ENCODE measurements at regions not wholly inside any gene's neighbourhood (a gene's known extent, or its start where the extent isn't known, plus 50 kb on each side); places are given as distances from the start of the nearest gene placed in this dataset.

DNA sequence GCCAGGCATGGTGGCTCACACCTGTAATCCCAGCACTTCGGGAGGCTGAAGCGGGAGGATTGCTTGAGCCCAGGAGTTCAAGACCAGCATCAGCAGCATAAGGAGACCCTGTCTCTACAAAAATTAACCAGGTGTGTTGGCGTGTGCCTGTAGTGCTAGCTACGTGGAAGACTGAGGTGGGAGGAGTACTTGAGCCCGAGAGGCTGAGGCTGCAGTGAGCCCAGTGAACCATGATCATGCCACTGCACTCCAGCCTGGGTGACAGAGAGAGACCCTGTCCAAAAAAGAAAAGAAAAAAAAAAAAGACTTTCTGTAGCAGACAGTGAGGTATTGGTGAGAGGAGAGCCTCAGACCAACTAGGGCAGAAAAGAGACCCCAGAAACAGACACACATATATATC is 263.8 kb downstream of the XXYLT1 start:
- no peak overlapping the region for H2AFZ ChIP-seq (ENCODE audit: low read depth, low read length)
- H3K9me3 ChIP-seq (ENCODE audit: low read length) = no peaks in the 10 kb centered on the region
- H3K4me3 ChIP-seq (ENCODE audit: low read length) = no peak overlapping the region
- H3K27ac ChIP-seq (ENCODE audit: low read length) = no peak overlapping the region
- H3K36me3 ChIP-seq (ENCODE audit: insufficient read depth, low read length) = no peaks in the 10 kb centered on the region
- no peak overlapping the region for H3K9ac ChIP-seq (ENCODE audit: low read length)
- no peaks in the 10 kb centered on the region for H3K27me3 ChIP-seq (ENCODE audit: insufficient read depth, low read depth, low read length)
- TF ChIP-seq SMC3 (conservative IDR thresholded peaks at IDR 0.05; ENCODE audit: poor library complexity) (no peak), EZH2 (IDR thresholded peaks at IDR 0.05; ENCODE audit: borderline replicate concordance, insufficient read depth, low read length, poor library complexity, severe bottlenecking) (no peak), TAF1 (IDR thresholded peaks at IDR 0.05; ENCODE audit: low read depth) (no peak), MXI1 (conservative IDR thresholded peaks at IDR 0.05; ENCODE audit: poor library complexity, severe bottlenecking) (no peak), POLR2AphosphoS5 (IDR thresholded peaks at IDR 0.05) (no peak), EP300 (conservative IDR thresholded peaks at IDR 0.05; ENCODE audit: poor library complexity, severe bottlenecking) (no peak), RAD21 (conservative IDR thresholded peaks at IDR 0.05) (no peak)
- TF ChIP-seq, protein P1, sequence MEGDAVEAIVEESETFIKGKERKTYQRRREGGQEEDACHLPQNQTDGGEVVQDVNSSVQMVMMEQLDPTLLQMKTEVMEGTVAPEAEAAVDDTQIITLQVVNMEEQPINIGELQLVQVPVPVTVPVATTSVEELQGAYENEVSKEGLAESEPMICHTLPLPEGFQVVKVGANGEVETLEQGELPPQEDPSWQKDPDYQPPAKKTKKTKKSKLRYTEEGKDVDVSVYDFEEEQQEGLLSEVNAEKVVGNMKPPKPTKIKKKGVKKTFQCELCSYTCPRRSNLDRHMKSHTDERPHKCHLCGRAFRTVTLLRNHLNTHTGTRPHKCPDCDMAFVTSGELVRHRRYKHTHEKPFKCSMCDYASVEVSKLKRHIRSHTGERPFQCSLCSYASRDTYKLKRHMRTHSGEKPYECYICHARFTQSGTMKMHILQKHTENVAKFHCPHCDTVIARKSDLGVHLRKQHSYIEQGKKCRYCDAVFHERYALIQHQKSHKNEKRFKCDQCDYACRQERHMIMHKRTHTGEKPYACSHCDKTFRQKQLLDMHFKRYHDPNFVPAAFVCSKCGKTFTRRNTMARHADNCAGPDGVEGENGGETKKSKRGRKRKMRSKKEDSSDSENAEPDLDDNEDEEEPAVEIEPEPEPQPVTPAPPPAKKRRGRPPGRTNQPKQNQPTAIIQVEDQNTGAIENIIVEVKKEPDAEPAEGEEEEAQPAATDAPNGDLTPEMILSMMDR (IDR thresholded peaks at IDR 0.05; ENCODE audit: poor library complexity, severe bottlenecking) = no peak
- TF ChIP-seq, protein P2, sequence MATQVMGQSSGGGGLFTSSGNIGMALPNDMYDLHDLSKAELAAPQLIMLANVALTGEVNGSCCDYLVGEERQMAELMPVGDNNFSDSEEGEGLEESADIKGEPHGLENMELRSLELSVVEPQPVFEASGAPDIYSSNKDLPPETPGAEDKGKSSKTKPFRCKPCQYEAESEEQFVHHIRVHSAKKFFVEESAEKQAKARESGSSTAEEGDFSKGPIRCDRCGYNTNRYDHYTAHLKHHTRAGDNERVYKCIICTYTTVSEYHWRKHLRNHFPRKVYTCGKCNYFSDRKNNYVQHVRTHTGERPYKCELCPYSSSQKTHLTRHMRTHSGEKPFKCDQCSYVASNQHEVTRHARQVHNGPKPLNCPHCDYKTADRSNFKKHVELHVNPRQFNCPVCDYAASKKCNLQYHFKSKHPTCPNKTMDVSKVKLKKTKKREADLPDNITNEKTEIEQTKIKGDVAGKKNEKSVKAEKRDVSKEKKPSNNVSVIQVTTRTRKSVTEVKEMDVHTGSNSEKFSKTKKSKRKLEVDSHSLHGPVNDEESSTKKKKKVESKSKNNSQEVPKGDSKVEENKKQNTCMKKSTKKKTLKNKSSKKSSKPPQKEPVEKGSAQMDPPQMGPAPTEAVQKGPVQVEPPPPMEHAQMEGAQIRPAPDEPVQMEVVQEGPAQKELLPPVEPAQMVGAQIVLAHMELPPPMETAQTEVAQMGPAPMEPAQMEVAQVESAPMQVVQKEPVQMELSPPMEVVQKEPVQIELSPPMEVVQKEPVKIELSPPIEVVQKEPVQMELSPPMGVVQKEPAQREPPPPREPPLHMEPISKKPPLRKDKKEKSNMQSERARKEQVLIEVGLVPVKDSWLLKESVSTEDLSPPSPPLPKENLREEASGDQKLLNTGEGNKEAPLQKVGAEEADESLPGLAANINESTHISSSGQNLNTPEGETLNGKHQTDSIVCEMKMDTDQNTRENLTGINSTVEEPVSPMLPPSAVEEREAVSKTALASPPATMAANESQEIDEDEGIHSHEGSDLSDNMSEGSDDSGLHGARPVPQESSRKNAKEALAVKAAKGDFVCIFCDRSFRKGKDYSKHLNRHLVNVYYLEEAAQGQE (IDR thresholded peaks at IDR 0.05; ENCODE audit: borderline replicate concordance) = no peak
- no peaks in the 10 kb centered on the region for H3K79me2 ChIP-seq (replicated peaks; ENCODE audit: insufficient read depth, low read length)
- H3K4me2 ChIP-seq (ENCODE audit: low read length) = no peak overlapping the region
- H4K20me1 ChIP-seq (ENCODE audit: insufficient read depth) = no peaks in the 10 kb centered on the region
- H3K9me2 ChIP-seq (ENCODE audit: insufficient read depth, low read length) = no peaks in the 10 kb centered on the region
- H3F3A ChIP-seq (ENCODE audit: insufficient read depth, low read length, poor library complexity, severe bottlenecking) = no peaks in the 10 kb centered on the region

DNA sequence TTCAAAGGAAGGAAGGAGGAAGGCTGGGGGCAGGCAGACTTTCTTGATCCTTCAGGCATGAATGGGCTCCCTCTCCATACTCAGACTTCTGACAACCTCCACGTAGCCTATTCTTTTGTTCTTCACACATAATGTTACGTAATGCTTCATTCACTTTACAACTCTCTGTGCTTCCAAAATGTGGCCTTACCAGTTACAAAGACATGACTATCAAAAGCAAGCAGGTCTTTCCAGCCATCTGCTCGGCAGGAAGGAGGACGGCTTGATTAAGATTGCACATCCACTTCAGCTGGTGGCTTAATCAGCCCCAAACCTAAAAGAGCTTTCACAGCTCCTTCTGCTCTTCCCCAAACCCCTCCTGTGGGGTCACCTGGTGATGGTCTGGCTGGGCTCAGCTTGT is 263.2 kb downstream of the XXYLT1 start:
- Histone ChIP-seq H4K20me1 (ENCODE audit: insufficient read depth) (no peaks in the 10 kb centered on the region), H3K9ac (ENCODE audit: low read length) (no peak overlapping the region), H3F3A (ENCODE audit: insufficient read depth, low read length, poor library complexity, severe bottlenecking) (no peaks in the 10 kb centered on the region), H3K9me2 (ENCODE audit: insufficient read depth, low read length) (no peaks in the 10 kb centered on the region), H3K27me3 (ENCODE audit: insufficient read depth, low read depth, low read length) (no peaks in the 10 kb centered on the region), H3K4me2 (ENCODE audit: low read length) (no peak overlapping the region), H2AFZ (ENCODE audit: low read depth, low read length) (no peak overlapping the region), H3K36me3 (ENCODE audit: insufficient read depth, low read length) (no peaks in the 10 kb centered on the region), H3K79me2 (replicated peaks; ENCODE audit: insufficient read depth, low read length) (no peaks in the 10 kb centered on the region), H3K4me3 (ENCODE audit: low read length) (no peak overlapping the region), H3K27ac (ENCODE audit: low read length) (no peak overlapping the region), H3K9me3 (ENCODE audit: low read length) (no peaks in the 10 kb centered on the region)
- TF ChIP-seq, protein P2 (IDR thresholded peaks at IDR 0.05; ENCODE audit: borderline replicate concordance) = no peak
- TF ChIP-seq TAF1 (IDR thresholded peaks at IDR 0.05; ENCODE audit: low read depth) (no peak), POLR2AphosphoS5 (IDR thresholded peaks at IDR 0.05) (no peak), MXI1 (conservative IDR thresholded peaks at IDR 0.05; ENCODE audit: poor library complexity, severe bottlenecking) (no peak), EZH2 (IDR thresholded peaks at IDR 0.05; ENCODE audit: borderline replicate concordance, insufficient read depth, low read length, poor library complexity, severe bottlenecking) (no peak), SMC3 (conservative IDR thresholded peaks at IDR 0.05; ENCODE audit: poor library complexity) (no peak), RAD21 (conservative IDR thresholded peaks at IDR 0.05) (no peak), EP300 (conservative IDR thresholded peaks at IDR 0.05; ENCODE audit: poor library complexity, severe bottlenecking) (no peak)
- TF ChIP-seq, protein P1 (IDR thresholded peaks at IDR 0.05; ENCODE audit: poor library complexity, severe bottlenecking) = no peak
